Mucosa of descending colon (tissue), 3 donors: ENCODE measurements at regions not wholly inside any gene's neighbourhood (a gene's known extent, or its start where the extent isn't known, plus 50 kb on each side); places are given as distances from the start of the nearest gene placed in this dataset.
A peak's percentile ranks its signal among the peaks of the same experiment; 100 is the strongest.

Experiments
- ATAC-seq: fragments of 200-7000 bp; cut with Tn5 transposase; one replicate; pipeline ENCODE4 v1.9.1; 2020; ENCODE audit warnings: mild to moderate bottlenecking, moderate library complexity
- DNase-seq, 3 donors: peaks; one replicate each; pipeline ENCODE4 v3.0.0-alpha.2; 2020
- H3K36me3 ChIP-seq: fragments of 200-600 bp; one replicate; pipeline ENCODE4 v1.8.0; 2021; ENCODE audit warnings: low read depth, mild to moderate bottlenecking
- H3K4me1 ChIP-seq: fragments of 200-600 bp; one replicate; pipeline ENCODE4 v1.8.0; 2021; ENCODE audit warnings: low read depth, mild to moderate bottlenecking
- H3K4me3 ChIP-seq: fragments of 200-600 bp; one replicate; pipeline ENCODE4 v1.8.0; 2021; ENCODE audit warnings: mild to moderate bottlenecking
- H3K9me3 ChIP-seq: fragments of 200-600 bp; one replicate; pipeline ENCODE4 v1.8.0; 2021; ENCODE audit warnings: mild to moderate bottlenecking
- intact Hi-C, 2 donors: fragments of 100-400 bp; cut with DNase I in 1 of 2; cut with micrococcal nuclease in 1 of 2; formaldehyde crosslinking; loops; one replicate each; pipeline versions ENCODE4 v1.11.0 to v1.11.1; 2022; cut with DNase I, micrococcal nuclease
- TF ChIP-seq, protein P1 (sequence below): fragments of 200-600 bp; IDR thresholded peaks from one replicate; pipeline ENCODE4 v1.8.0; 2022; ENCODE audit warnings: antibody characterized with exemption, mild to moderate bottlenecking
- donor health status: DM: no; HTN: no; CAD: no; lungs with moderate emphysema.
- donor health status: DM: no; HTN: no; CAD: no.
- donor health status: DM: no; HTN: yes; CAD: no.

DNA sequence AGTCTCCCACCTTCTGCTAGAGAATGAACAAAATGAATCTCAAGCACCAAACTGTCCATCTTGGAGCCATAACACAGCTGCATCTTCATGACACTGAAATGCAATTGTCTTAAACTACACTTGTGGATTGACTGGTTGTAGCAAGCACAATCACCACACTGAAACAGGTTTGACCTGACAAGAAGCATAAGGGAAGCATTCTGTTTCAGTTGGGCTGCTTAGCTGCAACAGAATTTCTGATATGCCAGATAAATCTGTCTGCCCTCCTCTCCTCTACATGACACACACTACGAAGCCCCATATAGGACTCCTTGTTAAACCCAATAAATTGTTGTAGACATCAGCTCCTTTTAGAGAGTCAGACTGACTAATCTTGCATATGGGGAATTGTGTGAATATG lies 101.8 kb upstream of the NPY2R start:
- ATAC-seq (peak; percentile 63), DNase-seq (no peak)
- Histone ChIP-seq H3K4me3 (no peak overlapping the region), H3K9me3 (no peaks in the 10 kb centered on the region), H3K36me3 (no peaks in the 10 kb centered on the region), H3K4me1 (peaks cover 7% of the 10 kb centered on the region)
- intact Hi-C loops: no loop called here
- TF ChIP-seq, protein P1, sequence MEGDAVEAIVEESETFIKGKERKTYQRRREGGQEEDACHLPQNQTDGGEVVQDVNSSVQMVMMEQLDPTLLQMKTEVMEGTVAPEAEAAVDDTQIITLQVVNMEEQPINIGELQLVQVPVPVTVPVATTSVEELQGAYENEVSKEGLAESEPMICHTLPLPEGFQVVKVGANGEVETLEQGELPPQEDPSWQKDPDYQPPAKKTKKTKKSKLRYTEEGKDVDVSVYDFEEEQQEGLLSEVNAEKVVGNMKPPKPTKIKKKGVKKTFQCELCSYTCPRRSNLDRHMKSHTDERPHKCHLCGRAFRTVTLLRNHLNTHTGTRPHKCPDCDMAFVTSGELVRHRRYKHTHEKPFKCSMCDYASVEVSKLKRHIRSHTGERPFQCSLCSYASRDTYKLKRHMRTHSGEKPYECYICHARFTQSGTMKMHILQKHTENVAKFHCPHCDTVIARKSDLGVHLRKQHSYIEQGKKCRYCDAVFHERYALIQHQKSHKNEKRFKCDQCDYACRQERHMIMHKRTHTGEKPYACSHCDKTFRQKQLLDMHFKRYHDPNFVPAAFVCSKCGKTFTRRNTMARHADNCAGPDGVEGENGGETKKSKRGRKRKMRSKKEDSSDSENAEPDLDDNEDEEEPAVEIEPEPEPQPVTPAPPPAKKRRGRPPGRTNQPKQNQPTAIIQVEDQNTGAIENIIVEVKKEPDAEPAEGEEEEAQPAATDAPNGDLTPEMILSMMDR: no peak

DNA sequence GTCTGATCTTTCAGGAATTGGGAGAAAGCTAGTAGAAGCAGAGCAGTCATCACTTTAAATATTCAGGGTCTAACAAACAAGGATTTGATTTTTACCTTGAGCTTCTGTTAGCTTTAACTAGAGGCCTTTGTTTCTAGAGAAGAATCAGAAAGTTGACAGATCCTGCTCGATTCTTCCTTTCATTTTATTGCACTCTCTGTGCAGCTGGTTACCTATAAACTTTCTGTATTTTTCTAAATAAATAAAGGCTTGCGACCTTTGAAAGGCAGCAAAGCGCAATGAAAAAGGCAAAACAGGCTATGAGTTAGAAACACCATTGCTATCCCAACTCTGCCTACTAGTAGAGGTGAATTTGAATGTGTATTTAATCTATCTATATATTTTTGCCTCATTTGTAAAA lies 101.4 kb upstream of the NPY2R start:
- peak; percentile 77 for ATAC-seq
- TF ChIP-seq, protein P1: no peak
- H3K4me3 ChIP-seq: no peak overlapping the region
- intact Hi-C loops: no loop called here
- no peaks in the 10 kb centered on the region for H3K9me3 ChIP-seq
- H3K36me3 ChIP-seq: no peaks in the 10 kb centered on the region
- H3K4me1 ChIP-seq: peaks cover 7% of the 10 kb centered on the region
- DNase-seq: no peak

DNA sequence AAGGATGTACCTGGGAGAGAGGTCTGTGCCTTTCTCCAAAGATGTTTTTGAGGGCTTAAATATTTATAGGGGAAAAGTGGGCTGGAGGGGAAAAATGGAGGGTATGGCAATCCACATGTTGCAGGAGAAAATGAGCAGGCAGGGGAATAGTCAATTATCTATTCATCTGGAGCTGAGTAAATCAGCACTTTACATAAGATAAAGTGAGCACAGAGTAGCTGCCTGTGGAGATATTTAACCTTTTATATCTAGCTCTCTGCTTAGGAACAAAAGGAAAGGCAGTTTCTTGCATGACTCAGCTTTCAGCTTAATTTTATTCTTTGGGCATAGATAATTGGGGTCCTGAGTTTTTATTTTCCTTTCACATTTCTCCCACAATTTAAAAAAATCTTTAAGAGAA lies 93.6 kb upstream of the NPY2R start:
- no peak for DNase-seq
- no peak for ATAC-seq
- intact Hi-C loops: no loop called here
- Histone ChIP-seq H3K9me3 (peaks cover 11% of the 10 kb centered on the region), H3K4me1 (no peaks in the 10 kb centered on the region), H3K36me3 (no peaks in the 10 kb centered on the region), H3K4me3 (no peak overlapping the region)
- TF ChIP-seq, protein P1: no peak

DNA sequence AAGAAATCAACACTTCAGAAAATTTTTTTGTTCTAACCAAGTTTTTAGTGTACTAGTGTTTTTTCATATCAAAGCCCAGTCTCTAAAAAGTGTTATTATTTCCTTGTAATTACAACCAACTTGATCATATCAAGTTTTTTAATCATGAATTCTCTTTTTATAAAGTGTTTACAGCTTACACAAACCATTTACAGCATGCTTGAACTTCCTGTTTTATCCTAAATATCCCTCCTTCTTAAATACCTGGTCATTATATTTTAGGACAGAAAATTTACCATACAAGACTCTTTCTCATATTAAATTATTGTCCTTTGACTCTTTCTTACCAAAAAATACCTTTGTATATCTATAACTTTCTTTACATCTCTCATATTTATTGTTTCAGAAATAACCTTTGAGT lies 89.4 kb upstream of the NPY2R start:
- DNase-seq: no peak
- peaks cover 11% of the 10 kb centered on the region for H3K9me3 ChIP-seq
- no peak for ATAC-seq
- intact Hi-C loops: no loop called here
- no peak overlapping the region for H3K4me3 ChIP-seq
- no peaks in the 10 kb centered on the region for H3K36me3 ChIP-seq
- peaks cover 4% of the 10 kb centered on the region for H3K4me1 ChIP-seq
- TF ChIP-seq, protein P1: no peak

DNA sequence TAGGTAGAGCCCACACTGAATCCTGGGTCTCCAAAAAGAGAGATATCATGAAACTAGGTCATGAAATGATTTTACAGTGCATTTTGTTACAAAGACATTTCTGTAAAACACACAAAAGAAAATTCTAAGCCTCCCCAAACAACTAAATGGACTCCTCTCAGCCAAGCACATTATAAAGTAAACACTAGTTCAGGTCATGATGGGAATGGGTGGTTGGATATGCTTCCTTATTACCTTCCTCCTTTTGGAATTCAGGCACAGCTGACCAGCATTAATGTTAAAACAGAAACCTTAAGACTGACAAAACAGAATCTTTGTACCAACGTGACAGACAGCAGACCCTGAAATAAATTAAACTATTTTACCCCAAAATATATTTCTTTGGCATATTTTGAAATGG lies 87.9 kb upstream of the NPY2R start:
- intact Hi-C loops: no loop called here
- Histone ChIP-seq H3K4me3 (no peak overlapping the region), H3K36me3 (no peaks in the 10 kb centered on the region), H3K9me3 (peaks cover 11% of the 10 kb centered on the region), H3K4me1 (peaks cover 4% of the 10 kb centered on the region)
- no peak for DNase-seq
- TF ChIP-seq, protein P1: no peak
- peak; percentile 69 for ATAC-seq

DNA sequence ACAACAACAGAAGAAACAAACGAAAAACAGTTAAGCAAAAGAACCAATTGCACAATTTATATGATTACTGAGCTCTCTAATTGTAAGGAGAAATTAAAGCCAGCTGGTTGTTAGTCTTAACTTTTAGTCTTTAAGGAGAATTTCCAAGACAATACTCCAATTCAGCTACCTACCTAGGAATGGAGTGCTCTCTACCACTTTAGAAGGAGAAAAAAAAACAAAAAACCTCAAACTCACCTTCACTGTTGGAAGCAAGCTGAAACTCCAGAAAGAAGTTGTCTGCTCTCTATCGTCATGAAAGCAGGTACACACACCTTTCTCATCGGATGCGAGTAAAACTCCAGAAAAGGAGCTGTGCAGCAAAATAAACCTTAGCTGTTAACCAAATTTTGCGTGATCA lies 86.1 kb upstream of the NPY2R start:
- intact Hi-C loops: no loop called here

More for the DNA sequence above, 86.1 kb upstream of the NPY2R start:
- Histone ChIP-seq H3K9me3 (peaks cover 11% of the 10 kb centered on the region), H3K36me3 (no peaks in the 10 kb centered on the region), H3K4me3 (no peak overlapping the region), H3K4me1 (peaks cover 4% of the 10 kb centered on the region)
- ATAC-seq: no peak
- no peak for DNase-seq
- TF ChIP-seq, protein P1: no peak
